Keratinocyte (primary cell): ENCODE measurements at regions not wholly inside any gene's neighbourhood (a gene's known extent, or its start where the extent isn't known, plus 50 kb on each side); places are given as distances from the start of the nearest gene placed in this dataset.

Experiments
- DNase-seq: peaks from one replicate; pipeline ENCODE4 v3.0.0-alpha.2; 2011; ENCODE audit warnings: low read depth, missing footprints, low spot score
- FAIRE-seq: peaks from 2 replicates; lab custom pipeline; 2011; peaks lifted over from hg19 to GRCh38; lab: Jason Lieb, UNC
- H2AFZ ChIP-seq: 2 replicates; pipeline ENCODE4 v1.6.0; 2012; ENCODE audit warnings: low read length, control low read depth, inconsistent platforms; ENCODE audit not compliant: control insufficient read depth
- H3K27ac ChIP-seq: 2 replicates; pipeline ENCODE4 v1.5.1; 2011; ENCODE audit warnings: low read length; ENCODE audit not compliant: control insufficient read depth, insufficient read depth
- H3K27me3 ChIP-seq: 3 replicates; pipeline ENCODE4 v1.6.0; 2011; ENCODE audit warnings: low read length; ENCODE audit not compliant: control insufficient read depth, insufficient read depth; ENCODE audit errors: extremely low read depth
- H3K36me3 ChIP-seq, 2 experiments: 2 replicates in 1 of 2; 3 replicates in 1 of 2; pipeline ENCODE4 v1.5.1; 2011; ENCODE audit warnings: low read length in 2 of 2, mild to moderate bottlenecking in 1 of 2; ENCODE audit not compliant: control insufficient read depth in 2 of 2, insufficient read depth in 2 of 2; ENCODE audit errors: extremely low read depth in 1 of 2
- H3K4me1 ChIP-seq: 3 replicates; pipeline ENCODE4 v1.5.1; 2011; ENCODE audit warnings: low read length; ENCODE audit not compliant: control insufficient read depth, insufficient read depth; ENCODE audit errors: extremely low read depth
- H3K4me2 ChIP-seq: 3 replicates; pipeline ENCODE4 v1.6.0; 2011; ENCODE audit warnings: low read depth, low read length; ENCODE audit not compliant: control insufficient read depth, insufficient read depth; ENCODE audit errors: extremely low read depth
- H3K4me3 ChIP-seq, 3 experiments: fragments of 200-600 bp in 1 of 3; sonication (generic) in 1 of 3; 2 replicates in 2 of 3; 3 replicates in 1 of 3; pipeline ENCODE4 v1.5.1; 2011 to 2016; ENCODE audit warnings: low read length in 3 of 3, mild to moderate bottlenecking in 3 of 3, control low read depth in 2 of 3, inconsistent platforms in 1 of 3, low read depth in 1 of 3, mixed read lengths in 1 of 3, mixed run types in 1 of 3, moderate library complexity in 1 of 3; ENCODE audit not compliant: control insufficient read depth in 2 of 3, insufficient read depth in 2 of 3; ENCODE audit errors: extremely low read depth in 1 of 3
- H3K79me2 ChIP-seq: 2 replicates; pipeline ENCODE4 v1.6.0; 2012; ENCODE audit warnings: low read length; ENCODE audit not compliant: control insufficient read depth, insufficient read depth
- H3K9ac ChIP-seq: 3 replicates; pipeline ENCODE4 v1.6.0; 2011; ENCODE audit warnings: low read length; ENCODE audit not compliant: control insufficient read depth, insufficient read depth; ENCODE audit errors: extremely low read depth
- H3K9me1 ChIP-seq: 3 replicates; pipeline ENCODE4 v1.6.0; 2011; ENCODE audit warnings: low read length; ENCODE audit not compliant: control insufficient read depth, insufficient read depth; ENCODE audit errors: extremely low read depth
- H3K9me3 ChIP-seq: 2 replicates; pipeline ENCODE4 v1.5.1; 2012; ENCODE audit warnings: low read depth, low read length; ENCODE audit not compliant: control insufficient read depth
- H4K20me1 ChIP-seq: 3 replicates; pipeline ENCODE4 v1.6.0; 2011; ENCODE audit warnings: low read length; ENCODE audit not compliant: control insufficient read depth, insufficient read depth; ENCODE audit errors: extremely low read depth
- CTCF ChIP-seq, 3 experiments: IDR thresholded peaks in 1 of 3; conservative IDR thresholded peaks in 1 of 3; optimal IDR thresholded peaks in 1 of 3; 2 replicates in 2 of 3; 3 replicates in 1 of 3; pipeline versions ENCODE3 to v1.5.1; 2011; ENCODE audit warnings: low read length in 3 of 3, mild to moderate bottlenecking in 3 of 3, moderate library complexity in 2 of 3, control low read depth in 1 of 3, inconsistent platforms in 1 of 3; ENCODE audit not compliant: insufficient read depth in 2 of 3; ENCODE audit errors: extremely low read depth in 1 of 3
- EZH2 ChIP-seq: IDR thresholded peaks from one replicate; pipeline ENCODE4 v1.6.1; 2012; ENCODE audit warnings: inconsistent platforms, mild to moderate bottlenecking, low read length, moderate library complexity
- dilution Hi-C: fragments of 300-500 bp; cut with MboI; formaldehyde crosslinking; loops from one replicate; pipeline ENCODE4 v1.7.0; 2020; ENCODE audit warnings: low sequenced_read_pairs; ENCODE audit not compliant: extremely low pct_ligation_motif_present

- Histone ChIP-seq H3K9me3 (no peaks in the 10 kb centered on the region), H3K4me1 (peaks cover 12% of the 10 kb centered on the region), H3K36me3 (no peaks in the 10 kb centered on the region), H3K27ac (no peak overlapping the region), H4K20me1 (no peaks in the 10 kb centered on the region), H2AFZ (no peak overlapping the region), H3K27me3 (no peaks in the 10 kb centered on the region), H3K4me3 (no peak overlapping the region), H3K79me2 (no peaks in the 10 kb centered on the region), H3K9me1 (no peaks in the 10 kb centered on the region), H3K9ac (no peak overlapping the region), H3K4me2 (no peak overlapping the region)
- FAIRE-seq (peak; percentile 39), DNase-seq (no peak)
- dilution Hi-C loops = no loop called here
- TF ChIP-seq EZH2 (no peak), CTCF (optimal IDR thresholded peaks at IDR 0.05 in 1 of 3, IDR thresholded peaks at IDR 0.05 in 1 of 3, conservative IDR thresholded peaks at IDR 0.05 in 1 of 3; ENCODE audit: extremely low read depth in 1 of 3, insufficient read depth in 2 of 3, low read length in 3 of 3) (no peak)
Observed at GRCh38 chr1:184285401-184286087, 101.3 kb upstream of the C1orf21 start.

DNA sequence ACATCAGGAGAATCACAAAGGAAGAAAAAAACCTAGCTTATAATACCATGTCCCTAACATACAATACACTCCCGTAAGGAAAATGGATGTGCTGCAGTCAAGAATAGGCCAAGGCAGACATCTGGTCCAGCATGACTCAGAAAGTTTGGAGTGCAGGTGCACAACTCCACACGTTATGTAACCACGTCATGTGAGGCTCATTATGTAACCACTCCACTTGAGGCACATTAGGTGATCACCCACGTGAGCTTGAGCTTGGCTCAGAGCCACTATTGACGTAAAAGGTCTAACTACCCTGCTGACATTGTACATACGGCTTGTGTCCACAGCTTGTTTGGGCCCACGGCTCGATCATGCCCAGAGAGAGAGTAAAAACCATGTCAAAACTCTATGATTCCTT lies 99.8 kb upstream of the C1orf21 start:
- Histone ChIP-seq H4K20me1 (no peaks in the 10 kb centered on the region), H3K36me3 (no peaks in the 10 kb centered on the region), H3K27me3 (no peaks in the 10 kb centered on the region), H3K4me1 (peaks cover 12% of the 10 kb centered on the region), H3K79me2 (no peaks in the 10 kb centered on the region), H3K9me1 (no peaks in the 10 kb centered on the region), H3K4me3 (no peak overlapping the region), H3K9ac (no peak overlapping the region), H3K9me3 (no peaks in the 10 kb centered on the region), H2AFZ (no peak overlapping the region), H3K27ac (no peak overlapping the region), H3K4me2 (no peak overlapping the region)
- TF ChIP-seq CTCF (optimal IDR thresholded peaks at IDR 0.05 in 1 of 3, IDR thresholded peaks at IDR 0.05 in 1 of 3, conservative IDR thresholded peaks at IDR 0.05 in 1 of 3; ENCODE audit: extremely low read depth in 1 of 3, insufficient read depth in 2 of 3, low read length in 3 of 3) (no peak), EZH2 (no peak)
- dilution Hi-C loops = no loop called here
- FAIRE-seq = peak; percentile 67
- DNase-seq = no peak
